NCI-H2227 (cell line): ENCODE measurements at regions not wholly inside any gene's neighbourhood (a gene's known extent, or its start where the extent isn't known, plus 50 kb on each side); places are given as distances from the start of the nearest gene placed in this dataset.

Experiments used
- DNase-seq: peaks from one replicate; lab custom pipeline; 2025; ENCODE audit not compliant: unreplicated experiment; lab: John Stamatoyannopoulos, UW

GRCh38 chr11:10619131-10619680, 50.7 kb upstream of the LYVE1 start:
- DNase-seq = no peak

- DNase-seq = no peak
Measured at GRCh38 chr11:10618490-10618889, 50.0 kb upstream of the LYVE1 start.
